ENCODE measurements at regions not wholly inside any gene's neighbourhood (a gene's known extent, or its start where the extent isn't known, plus 50 kb on each side); places are given as distances from the start of the nearest gene placed in this dataset.

DNA sequence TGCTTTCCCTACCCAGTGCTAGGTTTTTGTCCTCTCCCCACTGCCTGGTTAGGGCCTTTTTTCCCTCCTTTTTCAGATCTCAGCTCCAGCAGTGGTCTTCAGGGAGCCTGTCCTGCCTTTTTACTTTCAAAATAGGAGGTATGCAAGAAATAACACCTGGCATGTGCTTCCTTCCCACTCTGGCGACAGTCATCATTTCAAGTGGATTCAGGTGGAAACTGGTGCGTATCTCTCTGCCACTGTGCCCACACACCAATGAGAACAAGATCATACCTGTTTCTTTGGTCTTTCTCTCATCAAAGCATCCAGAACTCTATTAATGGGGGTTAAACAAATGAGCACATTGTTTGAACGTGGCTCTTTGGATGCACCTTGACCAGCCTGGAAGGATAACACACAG lies 95.7 kb upstream of the GGTLC1 start:
- Mint-ChIP-seq H3K9me3 (ENCODE audit: unreplicated experiment) (no peaks in the 10 kb centered on the region), H3K4me3 (ENCODE audit: unreplicated experiment) (no peak overlapping the region), H3K36me3 (ENCODE audit: insufficient read depth, unreplicated experiment) (no peaks in the 10 kb centered on the region), H3K27ac (ENCODE audit: unreplicated experiment) (no peak overlapping the region), H3K27me3 (ENCODE audit: insufficient read depth, unreplicated experiment) (no peaks in the 10 kb centered on the region), H3K4me1 (ENCODE audit: low read depth, unreplicated experiment) (peaks cover 9% of the 10 kb centered on the region)
- BruUV-seq (replicated peaks) = no TSS peak
- H3K36me3 ChIP-seq (ENCODE audit: control insufficient read depth, insufficient read depth, low read length) = no peaks in the 10 kb centered on the region
- CTCF ChIA-PET = no interaction called here
- no peaks in the 10 kb centered on the region for H3K27me3 ChIP-seq (replicated peaks; ENCODE audit: control insufficient read depth, insufficient read depth, low read length)
- TF ChIP-seq, protein P1, sequence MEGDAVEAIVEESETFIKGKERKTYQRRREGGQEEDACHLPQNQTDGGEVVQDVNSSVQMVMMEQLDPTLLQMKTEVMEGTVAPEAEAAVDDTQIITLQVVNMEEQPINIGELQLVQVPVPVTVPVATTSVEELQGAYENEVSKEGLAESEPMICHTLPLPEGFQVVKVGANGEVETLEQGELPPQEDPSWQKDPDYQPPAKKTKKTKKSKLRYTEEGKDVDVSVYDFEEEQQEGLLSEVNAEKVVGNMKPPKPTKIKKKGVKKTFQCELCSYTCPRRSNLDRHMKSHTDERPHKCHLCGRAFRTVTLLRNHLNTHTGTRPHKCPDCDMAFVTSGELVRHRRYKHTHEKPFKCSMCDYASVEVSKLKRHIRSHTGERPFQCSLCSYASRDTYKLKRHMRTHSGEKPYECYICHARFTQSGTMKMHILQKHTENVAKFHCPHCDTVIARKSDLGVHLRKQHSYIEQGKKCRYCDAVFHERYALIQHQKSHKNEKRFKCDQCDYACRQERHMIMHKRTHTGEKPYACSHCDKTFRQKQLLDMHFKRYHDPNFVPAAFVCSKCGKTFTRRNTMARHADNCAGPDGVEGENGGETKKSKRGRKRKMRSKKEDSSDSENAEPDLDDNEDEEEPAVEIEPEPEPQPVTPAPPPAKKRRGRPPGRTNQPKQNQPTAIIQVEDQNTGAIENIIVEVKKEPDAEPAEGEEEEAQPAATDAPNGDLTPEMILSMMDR (IDR thresholded peaks at IDR 0.05; ENCODE audit: insufficient read depth in 1 of 2, low read depth in 1 of 2, low read length in 1 of 2, severe bottlenecking in 1 of 2, unreplicated experiment in 1 of 2) = no peak
- intact Hi-C loops (cut with micrococcal nuclease; ENCODE audit: unreplicated experiment) = no loop called here
- POLR2A ChIA-PET = no interaction called here
- peaks cover 19% of the 10 kb centered on the region for H3K4me1 ChIP-seq
- DNase-seq = no peak
- no peak overlapping the region for H3K4me3 ChIP-seq (ENCODE audit: low read depth, low read length)
- H3K9me3 ChIP-seq = no peaks in the 10 kb centered on the region

- intact Hi-C loops (cut with micrococcal nuclease; ENCODE audit: unreplicated experiment) = no loop called here
- CTCF ChIA-PET = no interaction called here
- no peak overlapping the region for H3K27ac Mint-ChIP-seq (ENCODE audit: unreplicated experiment)
Observed at GRCh38 chr20:24081077-24081476, 92.5 kb upstream of the GGTLC1 start.

GRCh38 chr20:24079661-24080412 lies 91.3 kb upstream of the GGTLC1 start:
- POLR2A ChIA-PET = no interaction called here
- CTCF ChIA-PET = no interaction called here
- BruUV-seq (replicated peaks) = no TSS peak
- H3K4me3 ChIP-seq (ENCODE audit: low read depth, low read length) = no peak overlapping the region
- no peaks in the 10 kb centered on the region for H3K27me3 Mint-ChIP-seq (ENCODE audit: insufficient read depth, unreplicated experiment)
- no peaks in the 10 kb centered on the region for H3K4me1 Mint-ChIP-seq (ENCODE audit: low read depth, unreplicated experiment)
- no peaks in the 10 kb centered on the region for H3K36me3 Mint-ChIP-seq (ENCODE audit: insufficient read depth, unreplicated experiment)
- no peaks in the 10 kb centered on the region for H3K4me1 ChIP-seq
- intact Hi-C loops (cut with micrococcal nuclease; ENCODE audit: unreplicated experiment) = no loop called here
- no peak overlapping the region for H3K27ac Mint-ChIP-seq (ENCODE audit: unreplicated experiment)
- no peak overlapping the region for H3K4me3 Mint-ChIP-seq (ENCODE audit: unreplicated experiment)
- no peaks in the 10 kb centered on the region for H3K36me3 ChIP-seq (ENCODE audit: control insufficient read depth, insufficient read depth, low read length)
- no peak for DNase-seq
- TF ChIP-seq, protein P1 (IDR thresholded peaks at IDR 0.05; ENCODE audit: insufficient read depth in 1 of 2, low read depth in 1 of 2, low read length in 1 of 2, severe bottlenecking in 1 of 2, unreplicated experiment in 1 of 2) = no peak
- H3K27me3 ChIP-seq (replicated peaks; ENCODE audit: control insufficient read depth, insufficient read depth, low read length) = no peaks in the 10 kb centered on the region
- H3K9me3 ChIP-seq = no peaks in the 10 kb centered on the region
- no peaks in the 10 kb centered on the region for H3K9me3 Mint-ChIP-seq (ENCODE audit: unreplicated experiment)

More at GRCh38 chr20:24081077-24081476, 92.5 kb upstream of the GGTLC1 start:
- TF ChIP-seq, protein P1 (IDR thresholded peaks at IDR 0.05; ENCODE audit: insufficient read depth in 1 of 2, low read depth in 1 of 2, low read length in 1 of 2, severe bottlenecking in 1 of 2, unreplicated experiment in 1 of 2) = no peak
- H3K4me1 ChIP-seq = peaks cover 4% of the 10 kb centered on the region
- BruUV-seq (replicated peaks) = no TSS peak
- H3K36me3 ChIP-seq (ENCODE audit: control insufficient read depth, insufficient read depth, low read length) = no peaks in the 10 kb centered on the region
- DNase-seq = no peak
- no peaks in the 10 kb centered on the region for H3K27me3 Mint-ChIP-seq (ENCODE audit: insufficient read depth, unreplicated experiment)
- H3K4me3 Mint-ChIP-seq (ENCODE audit: unreplicated experiment) = no peak overlapping the region
- no peaks in the 10 kb centered on the region for H3K4me1 Mint-ChIP-seq (ENCODE audit: low read depth, unreplicated experiment)
- no peaks in the 10 kb centered on the region for H3K36me3 Mint-ChIP-seq (ENCODE audit: insufficient read depth, unreplicated experiment)
- POLR2A ChIA-PET = no interaction called here
- no peak overlapping the region for H3K4me3 ChIP-seq (ENCODE audit: low read depth, low read length)
- no peaks in the 10 kb centered on the region for H3K9me3 Mint-ChIP-seq (ENCODE audit: unreplicated experiment)
- no peaks in the 10 kb centered on the region for H3K27me3 ChIP-seq (replicated peaks; ENCODE audit: control insufficient read depth, insufficient read depth, low read length)
- H3K9me3 ChIP-seq = no peaks in the 10 kb centered on the region

Measured in Caco-2 (cell line).